Endothelial cell of umbilical vein (primary cell): ENCODE measurements at regions not wholly inside any gene's neighbourhood (a gene's known extent, or its start where the extent isn't known, plus 50 kb on each side); places are given as distances from the start of the nearest gene placed in this dataset.

Experiments used
- BruUV-seq: library from RNA; stranded (reverse); fragments of 400-500 nt; replicated peaks from 2 replicates; lab custom pipeline; 2021; lab: Mats Ljungman, UMichigan
- CTCF ChIA-PET: fragments of 300-600, 350-600 bp; sonication (Branson Sonifier 250); formaldehyde crosslinking; loops from one replicate; lab custom pipeline; 2021; ENCODE audit warnings: antibody characterized with exemption, inconsistent platforms; lab: Charles Lee
- POLR2A ChIA-PET: fragments of 300-600, 350-600 bp; sonication (Branson Sonifier 250); formaldehyde crosslinking; loops from one replicate; lab custom pipeline; 2021; ENCODE audit warnings: antibody characterized with exemption, inconsistent platforms; lab: Charles Lee
- DNase-seq: peaks from one replicate; pipeline ENCODE4 v3.0.0-alpha.2; 2011; ENCODE audit warnings: low read depth, low spot score
- FAIRE-seq: peaks from 2 replicates; lab custom pipeline; 2011; peaks lifted over from hg19 to GRCh38; lab: Jason Lieb, UNC
- H2AFZ ChIP-seq: 2 replicates; pipeline ENCODE4 v1.6.0; 2012; ENCODE audit warnings: low read depth, low read length, control low read depth, inconsistent platforms
- H3K27ac ChIP-seq: 2 replicates; pipeline ENCODE4 v1.5.1; 2011; ENCODE audit warnings: low read depth, mild to moderate bottlenecking, control low read depth, low read length, moderate library complexity; ENCODE audit not compliant: insufficient read depth
- H3K27me3 ChIP-seq, 2 experiments: 2 replicates each; pipeline versions ENCODE4 v1.6.0 to v1.6.1; 2011; ENCODE audit warnings: low read length in 2 of 2, mixed read lengths in 1 of 2; ENCODE audit not compliant: control insufficient read depth in 2 of 2, insufficient read depth in 2 of 2
- H3K36me3 ChIP-seq, 2 experiments: 2 replicates in 1 of 2; 3 replicates in 1 of 2; pipeline ENCODE4 v1.5.1; 2011; ENCODE audit warnings: low read length in 2 of 2, mild to moderate bottlenecking in 1 of 2, moderate library complexity in 1 of 2; ENCODE audit not compliant: control insufficient read depth in 2 of 2, insufficient read depth in 2 of 2; ENCODE audit errors: extremely low read depth in 1 of 2
- H3K4me1 ChIP-seq: 3 replicates; pipeline ENCODE4 v1.5.1; 2011; ENCODE audit warnings: mild to moderate bottlenecking, low read length; ENCODE audit not compliant: control insufficient read depth, insufficient read depth; ENCODE audit errors: extremely low read depth
- H3K4me2 ChIP-seq: 2 replicates; pipeline ENCODE4 v1.6.1; 2011; ENCODE audit warnings: low read length, control low read depth, mixed read lengths; ENCODE audit not compliant: insufficient read depth
- H3K4me3 ChIP-seq, 3 experiments: fragments of 200-600 bp in 1 of 3; sonication (generic), shearing (Covaris generic) in 1 of 3; replicated peaks in 1 of 3; 2 replicates each; pipeline ENCODE4 v1.5.1; 2011 to 2016; ENCODE audit warnings: control low read depth in 3 of 3, low read length in 3 of 3, mild to moderate bottlenecking in 2 of 3, inconsistent platforms in 1 of 3, low read depth in 1 of 3, moderate library complexity in 1 of 3; ENCODE audit not compliant: insufficient read depth in 1 of 3
- H3K79me2 ChIP-seq: 2 replicates; pipeline ENCODE4 v1.6.0; 2012; ENCODE audit warnings: low read length, inconsistent platforms; ENCODE audit not compliant: control insufficient read depth, insufficient read depth
- H3K9ac ChIP-seq: replicated peaks from 2 replicates; pipeline ENCODE3; 2011; ENCODE audit warnings: low read length, control low read depth; ENCODE audit not compliant: insufficient read depth; ENCODE audit errors: extremely low read depth
- H3K9me1 ChIP-seq: replicated peaks from 3 replicates; pipeline ENCODE4 v1.6.0; 2011; ENCODE audit warnings: mild to moderate bottlenecking, low read length; ENCODE audit not compliant: control insufficient read depth, insufficient read depth; ENCODE audit errors: extremely low read depth
- H3K9me3 ChIP-seq: replicated peaks from 2 replicates; pipeline ENCODE4 v1.5.1; 2012; ENCODE audit warnings: low read length, inconsistent platforms; ENCODE audit not compliant: control insufficient read depth, insufficient read depth
- H4K20me1 ChIP-seq: replicated peaks from 2 replicates; pipeline ENCODE3; 2011; ENCODE audit warnings: mild to moderate bottlenecking, low read length; ENCODE audit not compliant: control insufficient read depth, insufficient read depth; ENCODE audit errors: extremely low read depth
- CTCF ChIP-seq, 2 donors: IDR thresholded peaks; 1 replicate in 1 of 2; 2 replicates in 1 of 2; pipeline ENCODE4 v1.5.1; 2011; ENCODE audit warnings: low read length in 2 of 2, mild to moderate bottlenecking in 2 of 2, moderate library complexity in 2 of 2, control low read depth in 1 of 2, inconsistent platforms in 1 of 2, low read depth in 1 of 2; ENCODE audit not compliant: insufficient read depth in 1 of 2; ENCODE audit errors: extremely low read depth in 1 of 2
- EZH2 ChIP-seq: IDR thresholded peaks from 2 replicates; pipeline ENCODE4 v1.6.1; 2012; ENCODE audit warnings: borderline replicate concordance, low read depth, mild to moderate bottlenecking, moderate library complexity, low read length, inconsistent platforms; ENCODE audit not compliant: severe bottlenecking
- FOS ChIP-seq: IDR thresholded peaks from 2 replicates; pipeline ENCODE4 v1.6.1; 2011; ENCODE audit warnings: mild to moderate bottlenecking, low read length, moderate library complexity, borderline replicate concordance; ENCODE audit not compliant: insufficient read depth
- GATA2 ChIP-seq: IDR thresholded peaks from 2 replicates; pipeline ENCODE4 v1.7.0; 2011; ENCODE audit warnings: low read depth, mild to moderate bottlenecking, moderate library complexity, mixed read lengths, low read length; ENCODE audit not compliant: insufficient read length, insufficient read depth
- JUN ChIP-seq: IDR thresholded peaks from 2 replicates; pipeline ENCODE4 v1.6.1; 2011; ENCODE audit warnings: borderline replicate concordance, low read depth; ENCODE audit not compliant: insufficient read length, insufficient read depth
- MAX ChIP-seq: IDR thresholded peaks from 2 replicates; pipeline ENCODE4 v1.6.1; 2011; ENCODE audit not compliant: insufficient read depth, insufficient read length
- MYC ChIP-seq: IDR thresholded peaks from one replicate; pipeline ENCODE4 v1.6.1; 2011; ENCODE audit warnings: mild to moderate bottlenecking, low read depth, low read length
- POLR2A ChIP-seq: IDR thresholded peaks from 2 replicates; pipeline ENCODE4 v1.6.1; 2012; ENCODE audit warnings: low read depth, mild to moderate bottlenecking, control low read depth, low read length
- POLR2AphosphoS5 ChIP-seq: IDR thresholded peaks from 2 replicates; pipeline ENCODE4 v1.6.1; 2012; ENCODE audit warnings: low read depth, mild to moderate bottlenecking, control low read depth, low read length, moderate library complexity; ENCODE audit not compliant: insufficient read depth
- dilution Hi-C: fragments of 300-500 bp; cut with MboI; formaldehyde crosslinking; loops from one replicate; pipeline ENCODE4 v1.15.0; 2019; ENCODE audit warnings: low sequenced_read_pairs; ENCODE audit not compliant: extremely low pct_ligation_motif_present
- intact Hi-C: fragments of 100-400 bp; cut with micrococcal nuclease; formaldehyde crosslinking; loops from one replicate; pipeline ENCODE4 v1.10.0; 2022

- Histone ChIP-seq H4K20me1 (no peaks in the 10 kb centered on the region), H3K9ac (no peak overlapping the region), H3K4me3 (no peak overlapping the region), H3K79me2 (no peaks in the 10 kb centered on the region), H3K4me2 (no peak overlapping the region), H3K4me1 (no peaks in the 10 kb centered on the region), H3K27me3 (no peaks in the 10 kb centered on the region), H3K36me3 (no peaks in the 10 kb centered on the region), H3K9me1 (no peaks in the 10 kb centered on the region), H3K27ac (no peak overlapping the region), H2AFZ (no peak overlapping the region), H3K9me3 (no peaks in the 10 kb centered on the region)
- intact Hi-C loops (no loop called here), dilution Hi-C loops (no loop called here)
- POLR2A ChIA-PET, result no interaction called here
- TF ChIP-seq CTCF (IDR thresholded peaks at IDR 0.05; ENCODE audit: extremely low read depth in 1 of 2, insufficient read depth in 1 of 2, low read depth in 1 of 2, low read length in 2 of 2) (no peak), MAX (no peak), MYC (no peak), GATA2 (no peak), POLR2A (no peak), FOS (no peak), POLR2AphosphoS5 (no peak), EZH2 (no peak), JUN (no peak)
- DNase-seq, result no peak
- CTCF ChIA-PET, result interaction anchor here (1.1 kb wide), 1 partner anchor 17 kb away, joined by 5 read pairs; no protein-coding TSS in a partner anchor
- FAIRE-seq, result no peak
- no TSS peak for BruUV-seq
Observed at GRCh38 chr21:16992448-16992847, 520.4 kb upstream of the CXADR start.
